GM19455 (cell line): ENCODE measurements at regions not wholly inside any gene's neighbourhood (a gene's known extent, or its start where the extent isn't known, plus 50 kb on each side); places are given as distances from the start of the nearest gene placed in this dataset.

ENCODE experiments used
- ATAC-seq: cut with Tn5 transposase; IDR thresholded peaks from one replicate; pipeline ENCODE4 v1.9.1; 2021; ENCODE audit not compliant: unreplicated experiment

DNA sequence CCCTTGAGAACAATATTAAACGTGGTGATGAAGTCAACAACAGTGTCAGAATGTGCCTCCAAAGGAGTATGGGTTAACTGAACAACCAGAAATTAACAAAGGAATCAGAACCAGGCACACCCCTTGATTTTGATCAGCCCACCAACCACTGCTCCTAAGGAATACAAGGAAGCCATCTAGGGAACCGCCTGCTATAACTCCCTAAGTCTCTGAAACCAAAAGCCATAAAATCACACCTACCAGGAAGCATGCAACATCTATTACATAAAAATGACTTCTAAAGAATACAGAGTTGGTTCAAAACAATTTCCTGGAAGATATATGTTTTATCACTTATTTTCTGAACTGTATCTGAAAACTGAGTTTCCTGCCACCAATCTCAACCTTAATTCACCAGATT, 360.0 kb downstream of the EPHA4 start:
- ATAC-seq = no peak

DNA sequence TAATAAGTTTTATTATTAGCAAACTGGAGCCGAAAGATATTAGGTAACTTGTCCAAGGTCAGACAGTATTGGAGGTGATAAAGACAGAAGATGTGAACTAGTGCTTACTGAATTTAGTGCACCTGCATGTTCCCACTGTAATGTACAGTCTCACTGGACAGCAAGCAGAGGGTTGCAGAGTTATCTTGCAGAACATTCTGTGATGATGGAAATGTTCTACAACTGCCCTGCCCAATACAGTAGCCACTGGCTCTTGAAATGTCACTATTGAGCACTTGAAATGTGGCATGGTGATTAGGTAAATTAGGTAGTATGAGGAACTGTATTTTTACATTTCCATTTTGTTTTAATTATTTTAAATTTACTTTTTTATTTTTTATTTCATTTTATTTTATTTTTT, 356.6 kb downstream of the EPHA4 start:
- no peak for ATAC-seq

DNA sequence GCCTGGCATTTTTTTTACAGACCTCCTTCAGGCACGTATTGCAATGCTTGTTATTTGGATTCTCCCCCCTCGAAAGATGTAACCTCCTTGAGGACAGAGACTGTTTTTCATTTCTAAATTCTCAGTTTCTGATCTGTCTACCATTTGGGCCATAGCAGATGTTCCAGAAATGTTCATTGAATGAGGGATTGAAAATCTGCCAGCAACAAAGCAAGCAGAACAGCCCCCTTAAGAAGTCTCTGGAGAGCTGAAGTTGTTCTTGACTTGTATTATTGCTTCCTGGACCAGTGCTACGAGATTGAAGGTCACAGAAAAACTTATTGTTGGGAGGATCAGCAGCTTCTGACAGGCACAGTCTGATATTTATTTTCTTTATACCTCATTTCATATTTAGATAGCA, 355.5 kb downstream of the EPHA4 start:
- no peak for ATAC-seq

DNA sequence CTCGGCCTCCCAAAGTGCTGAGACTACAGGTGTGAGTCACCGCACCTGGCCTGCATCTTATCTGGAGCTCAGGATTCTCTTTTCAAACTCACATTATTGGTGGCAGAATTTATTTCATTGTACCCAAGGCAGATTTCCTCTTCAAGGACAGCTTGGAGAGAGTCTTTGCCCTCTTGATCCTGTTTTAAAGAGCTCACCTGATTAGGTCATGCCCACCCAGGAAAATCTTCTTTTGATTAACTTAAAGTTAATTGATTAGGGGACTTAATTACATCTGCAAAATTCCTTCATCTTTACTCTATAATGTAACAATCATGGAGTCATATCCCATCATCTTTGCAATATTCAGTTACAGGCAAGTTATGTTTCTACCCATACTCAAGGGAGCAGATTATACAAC, 346.4 kb downstream of the EPHA4 start:
- no peak for ATAC-seq

DNA sequence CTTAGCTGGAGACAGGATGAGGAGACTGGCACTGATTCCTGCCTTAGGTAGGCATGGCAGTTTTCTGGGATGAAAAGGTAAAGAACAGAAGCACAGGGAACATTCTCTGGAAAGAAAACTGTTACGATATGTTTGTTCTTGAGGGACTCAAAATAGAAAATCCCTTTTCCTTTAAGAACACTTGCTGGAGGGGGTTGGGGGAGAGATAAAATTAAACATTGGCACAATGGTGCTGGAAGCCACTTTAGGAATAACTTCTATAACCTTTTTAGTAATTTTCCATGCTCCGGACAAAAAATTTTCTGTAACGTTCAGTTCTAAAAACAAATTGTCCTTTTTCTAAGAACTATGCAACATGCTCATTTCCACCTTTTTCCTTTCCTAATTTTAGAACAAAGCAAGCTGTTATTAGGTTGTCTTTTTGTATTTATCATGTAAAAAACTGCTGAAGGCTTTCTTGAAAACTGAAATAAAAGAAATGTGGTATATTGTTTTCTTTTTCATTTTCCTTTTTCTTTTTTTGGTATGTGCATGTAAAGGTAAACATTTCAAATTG, 343.8 kb downstream of the EPHA4 start:
- no peak for ATAC-seq

DNA sequence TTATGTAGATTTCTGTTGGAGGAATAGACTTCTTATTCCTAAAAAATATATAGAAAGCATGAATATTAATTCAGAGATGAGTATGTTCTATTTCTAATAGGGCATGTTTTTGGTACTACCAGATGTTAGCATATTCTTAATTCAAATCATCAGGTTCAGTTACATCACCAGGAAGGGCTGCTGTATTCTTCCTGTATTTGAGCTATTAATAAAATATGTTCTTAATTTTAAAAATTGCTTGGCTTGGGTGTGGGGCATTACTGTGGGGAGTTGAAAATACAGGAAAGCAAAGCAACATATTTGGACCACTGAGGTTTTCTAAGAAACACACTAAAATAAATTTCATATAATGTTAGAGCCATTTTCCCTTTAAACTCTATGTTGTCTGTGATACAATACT, 343.0 kb downstream of the EPHA4 start:
- ATAC-seq = no peak

DNA sequence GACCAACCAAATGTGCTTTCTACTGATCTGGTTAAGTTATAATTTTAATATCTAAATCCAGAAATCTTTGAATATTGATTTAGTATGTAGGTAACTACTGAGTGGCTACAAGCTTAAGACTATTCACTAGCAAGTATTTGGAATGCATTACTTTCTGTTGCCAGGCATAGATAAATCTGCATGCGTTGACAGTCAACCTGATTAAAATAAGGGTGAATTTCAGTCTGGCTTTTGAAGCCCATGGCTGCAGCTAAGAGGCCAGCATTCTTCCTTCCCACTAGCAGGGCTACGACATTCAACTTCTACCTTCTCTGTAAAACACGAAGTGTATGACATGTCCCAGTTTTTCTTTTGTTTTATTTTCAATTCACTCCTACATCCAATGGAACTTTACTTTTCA, 340.6 kb downstream of the EPHA4 start:
- ATAC-seq = no peak

DNA sequence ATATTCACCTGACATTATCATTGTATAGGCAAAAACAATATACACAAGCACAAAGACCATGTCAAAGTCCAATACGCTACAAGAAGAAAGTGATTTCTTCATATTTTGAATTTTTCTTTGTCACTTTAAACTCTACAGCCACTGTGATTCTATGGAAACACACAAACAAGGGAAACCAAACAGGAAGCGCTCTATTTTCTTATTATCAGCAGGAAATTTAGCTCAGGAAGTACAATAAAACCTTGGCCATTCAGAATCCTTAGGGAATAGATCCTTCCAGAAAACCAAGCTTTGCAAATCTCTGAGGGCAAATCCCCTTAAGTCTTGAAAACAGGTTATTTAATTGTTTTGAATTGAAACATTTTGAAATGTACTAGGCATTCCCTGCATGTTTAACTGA, 336.2 kb downstream of the EPHA4 start:
- no peak for ATAC-seq

DNA sequence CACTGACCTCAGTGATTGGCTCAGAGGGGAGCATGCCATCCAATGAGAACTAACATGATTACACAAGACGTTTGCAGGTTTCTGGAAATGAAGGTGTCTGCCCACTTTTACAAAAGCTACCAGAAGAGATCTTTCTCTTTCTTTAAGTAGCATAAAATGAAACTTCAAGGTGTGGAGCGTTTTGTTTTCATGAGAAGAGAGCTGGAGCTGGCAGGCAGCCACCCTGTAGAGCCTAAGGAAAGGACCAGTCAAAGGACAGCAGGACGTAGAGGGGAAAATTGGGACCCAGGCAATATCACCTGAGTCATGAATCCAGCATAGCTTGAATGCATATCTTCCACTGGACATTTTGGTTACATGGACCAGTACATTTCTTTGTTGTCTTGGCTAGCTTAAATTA, 331.0 kb downstream of the EPHA4 start:
- ATAC-seq = no peak

DNA sequence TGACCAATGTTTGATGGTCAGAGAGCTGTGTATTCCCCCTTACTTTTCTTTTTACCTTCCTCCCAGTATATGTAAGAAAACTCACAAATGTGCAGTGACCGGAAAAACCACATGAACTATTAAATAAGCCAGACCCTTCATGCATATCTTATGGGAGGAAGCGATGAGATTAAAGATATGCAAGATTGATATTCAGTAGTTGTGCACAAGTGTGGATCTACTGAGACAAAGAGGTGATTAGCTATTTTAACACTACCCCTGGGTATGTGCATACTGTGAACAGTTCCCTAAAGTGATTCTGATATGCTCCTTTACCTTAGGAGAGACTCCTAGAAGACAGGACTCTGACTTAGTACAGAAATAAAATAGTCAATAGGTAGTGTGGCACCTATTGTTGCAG, 328.3 kb downstream of the EPHA4 start:
- ATAC-seq = no peak

DNA sequence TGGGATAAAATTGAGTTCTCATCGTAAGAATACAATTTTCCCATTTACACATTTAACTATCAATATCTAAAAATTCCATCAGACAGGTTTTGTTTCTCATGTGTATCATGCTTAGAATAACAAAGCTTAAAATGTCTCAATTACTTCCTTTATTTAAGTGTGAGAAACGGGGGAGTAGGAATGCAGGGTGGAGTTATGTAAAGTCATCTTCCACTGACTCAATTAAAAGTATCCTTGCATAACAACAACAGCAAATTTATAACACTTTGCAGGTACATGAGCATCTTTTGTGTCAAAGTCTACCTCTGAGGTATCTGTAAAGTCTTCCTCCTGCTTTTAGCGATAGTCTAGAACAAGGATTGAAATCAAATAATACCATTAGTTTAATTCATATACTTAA, 327.1 kb downstream of the EPHA4 start:
- ATAC-seq = no peak

DNA sequence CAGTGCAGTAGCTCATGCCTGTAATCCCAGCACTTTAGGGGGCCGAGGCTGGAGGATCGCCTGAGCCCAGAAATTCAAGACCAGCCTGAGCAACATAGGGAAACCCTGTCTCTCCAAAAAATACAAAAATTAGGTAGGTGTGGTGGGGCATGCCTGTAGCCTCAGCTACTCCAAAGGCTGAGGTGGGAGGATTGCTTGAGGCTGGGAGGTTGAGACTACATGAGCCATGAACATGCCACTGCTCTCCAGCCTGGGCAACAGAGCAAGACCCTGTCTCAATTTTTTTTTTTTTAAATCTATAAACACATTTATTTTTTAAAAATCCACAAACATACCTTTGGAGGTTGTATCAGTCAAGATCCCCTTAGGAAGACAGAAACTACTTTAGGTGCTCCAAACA, 326.3 kb downstream of the EPHA4 start:
- no peak for ATAC-seq

DNA sequence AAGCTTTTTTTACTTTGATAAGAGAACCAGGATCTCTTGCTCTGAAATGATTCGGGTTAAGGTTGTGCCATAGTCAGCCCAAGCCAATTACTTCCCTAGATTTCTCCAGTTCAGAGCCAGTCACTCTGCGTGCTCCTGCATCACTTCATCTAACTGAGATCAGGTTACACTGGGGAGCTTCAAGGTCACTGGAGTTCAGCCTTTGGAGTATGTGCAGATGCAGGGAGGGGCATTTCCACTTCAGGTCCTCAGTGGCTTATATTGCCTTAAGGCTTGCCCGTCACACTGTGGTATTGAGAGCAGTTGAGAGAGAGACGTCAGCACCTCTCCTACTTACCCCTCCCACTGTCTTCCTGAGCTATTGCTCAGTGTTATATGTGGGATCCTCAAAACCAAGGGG, 317.8 kb downstream of the EPHA4 start:
- no peak for ATAC-seq

DNA sequence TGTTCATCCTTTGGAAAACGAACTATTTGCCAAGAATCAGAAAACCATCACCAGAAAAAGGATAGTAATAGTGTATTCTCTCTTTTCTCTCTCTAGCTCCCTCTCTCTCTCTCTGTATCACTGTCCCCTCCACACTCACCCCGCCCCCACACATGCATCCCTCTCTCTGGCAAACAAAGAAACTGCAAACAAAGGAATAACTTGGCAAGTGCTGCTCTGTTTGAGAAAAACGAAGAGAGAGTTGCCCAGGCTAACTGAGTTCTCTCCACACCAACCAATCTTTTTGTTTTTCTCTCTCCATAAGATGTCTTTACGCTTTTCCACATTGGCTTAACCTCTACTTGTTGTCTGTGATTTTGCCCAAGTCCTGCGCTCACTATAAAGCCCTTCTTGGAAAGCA, 316.2 kb downstream of the EPHA4 start:
- ATAC-seq = no peak

DNA sequence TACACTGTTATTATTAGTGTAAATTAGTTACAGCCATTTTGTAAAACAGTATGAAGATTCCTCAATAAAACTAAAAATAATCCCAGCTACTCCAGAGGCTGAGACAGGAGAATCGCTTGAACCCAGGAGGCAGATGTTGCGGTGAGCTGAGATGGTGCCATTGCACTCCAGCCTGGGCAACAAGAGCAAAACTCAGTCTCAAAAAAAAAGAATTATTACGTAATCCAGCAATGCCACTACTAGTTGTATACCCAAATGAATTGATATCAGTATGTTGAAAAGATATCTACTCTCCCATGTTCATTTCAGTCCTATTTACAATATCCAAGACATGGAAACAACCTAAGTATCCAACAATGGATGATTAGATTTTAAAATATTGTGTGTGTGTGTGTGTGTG, 313.6 kb downstream of the EPHA4 start:
- no peak for ATAC-seq

DNA sequence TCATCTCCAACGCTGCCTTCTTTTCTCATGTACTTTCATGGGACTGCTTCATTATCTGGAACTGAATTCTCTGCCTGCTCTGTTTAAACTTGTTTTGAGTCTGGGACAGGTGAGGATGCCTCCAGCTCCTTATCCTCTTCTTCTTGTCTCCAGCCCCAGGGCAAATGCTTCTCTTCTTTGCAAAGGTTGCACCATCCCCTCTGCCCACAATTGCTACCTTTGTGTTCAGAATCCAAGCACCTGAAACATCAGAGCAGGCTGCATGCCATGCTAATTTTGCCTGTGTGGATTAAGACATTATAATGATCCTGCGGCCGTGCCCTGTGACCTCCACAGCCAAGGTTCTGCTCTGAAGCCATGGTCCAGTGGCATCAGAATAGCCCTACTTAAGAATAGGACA, 309.5 kb downstream of the EPHA4 start:
- ATAC-seq = no peak

DNA sequence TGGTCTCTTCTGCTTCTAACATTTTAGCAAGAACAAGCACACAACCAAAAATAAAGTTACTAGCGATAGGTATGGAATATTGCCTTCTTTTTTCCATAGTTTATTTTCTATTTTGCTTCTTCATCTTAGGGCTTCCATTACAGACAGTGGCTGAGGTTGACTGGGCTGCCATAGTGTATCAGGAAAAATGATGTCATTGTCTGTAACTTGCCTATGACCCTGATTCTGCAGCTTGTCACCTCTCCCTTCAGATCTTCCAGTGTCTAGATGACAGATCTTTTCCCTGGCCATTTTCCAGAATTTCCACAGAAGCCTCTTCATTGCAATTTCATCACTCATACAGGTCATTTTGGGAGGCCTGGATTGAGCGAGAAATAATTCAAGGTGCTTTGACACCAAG, 308.5 kb downstream of the EPHA4 start:
- ATAC-seq = no peak

DNA sequence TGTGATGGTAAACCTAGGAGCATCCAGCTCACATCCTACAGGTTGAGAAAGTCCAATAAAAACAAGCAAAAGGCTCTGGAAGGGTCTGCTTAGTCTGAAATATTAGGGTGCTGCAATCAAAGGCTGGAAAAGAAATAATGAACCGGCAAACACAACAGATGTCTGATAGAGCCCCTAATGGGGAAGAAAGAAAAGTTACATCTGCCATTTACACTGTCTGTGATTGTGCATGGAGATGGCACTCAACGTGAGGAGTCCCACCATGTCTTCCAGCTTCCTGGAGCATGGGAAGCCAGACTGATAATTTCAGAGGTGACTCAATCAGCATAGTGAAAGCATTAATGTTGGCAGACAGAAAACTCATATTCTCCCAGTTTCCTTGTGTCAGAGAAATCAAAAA, 307.8 kb downstream of the EPHA4 start:
- no peak for ATAC-seq

DNA sequence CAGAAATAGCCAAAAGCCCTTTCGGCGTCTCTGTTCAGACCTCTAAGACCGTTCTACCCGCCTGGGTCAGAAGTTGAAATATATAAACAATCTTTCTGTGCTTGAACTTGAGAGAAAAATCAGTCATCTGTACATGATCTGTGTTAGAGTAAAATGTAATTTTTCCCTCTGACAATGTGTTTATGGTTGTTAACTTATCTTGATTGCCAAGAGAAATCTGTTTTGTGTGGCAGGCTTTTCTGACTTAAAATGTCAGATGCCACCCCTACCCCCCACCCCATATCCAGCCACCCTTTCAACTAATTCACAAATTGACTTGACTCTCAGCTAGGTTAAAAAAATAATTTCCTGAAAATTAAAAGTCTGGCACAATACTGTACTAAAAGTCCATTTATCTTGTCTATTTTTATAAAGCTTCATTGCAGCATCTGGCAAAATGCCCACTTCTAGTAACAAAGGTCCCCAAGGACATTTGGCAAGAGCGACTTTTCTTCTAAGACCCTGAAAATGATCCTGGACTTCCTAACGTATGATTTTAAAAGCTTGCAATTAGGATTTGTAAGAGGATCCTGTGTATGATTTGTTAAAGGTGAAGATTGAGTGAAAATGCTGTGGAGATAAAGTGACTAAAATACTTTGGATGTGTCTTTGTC, 304.2 kb downstream of the EPHA4 start:
- no peak for ATAC-seq

DNA sequence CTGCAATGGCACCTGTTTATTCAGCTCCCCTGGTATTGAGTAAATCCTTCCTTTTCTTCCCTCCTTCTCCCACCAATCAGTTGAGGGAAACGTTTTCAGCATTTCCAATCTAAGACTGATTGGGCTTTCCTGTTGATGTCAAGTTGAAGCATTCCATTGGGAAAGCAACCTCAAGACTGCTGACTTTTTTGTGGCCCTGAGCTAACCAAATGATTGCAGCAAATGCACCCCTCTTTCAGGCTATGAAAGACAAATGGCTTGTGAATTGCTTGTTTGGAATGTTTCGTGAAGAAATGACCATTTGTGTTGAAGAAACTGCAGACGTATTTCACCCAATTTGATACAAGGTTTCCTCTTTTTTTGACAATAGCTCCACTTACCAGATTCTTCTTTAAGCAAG, 303.5 kb downstream of the EPHA4 start:
- ATAC-seq = no peak

DNA sequence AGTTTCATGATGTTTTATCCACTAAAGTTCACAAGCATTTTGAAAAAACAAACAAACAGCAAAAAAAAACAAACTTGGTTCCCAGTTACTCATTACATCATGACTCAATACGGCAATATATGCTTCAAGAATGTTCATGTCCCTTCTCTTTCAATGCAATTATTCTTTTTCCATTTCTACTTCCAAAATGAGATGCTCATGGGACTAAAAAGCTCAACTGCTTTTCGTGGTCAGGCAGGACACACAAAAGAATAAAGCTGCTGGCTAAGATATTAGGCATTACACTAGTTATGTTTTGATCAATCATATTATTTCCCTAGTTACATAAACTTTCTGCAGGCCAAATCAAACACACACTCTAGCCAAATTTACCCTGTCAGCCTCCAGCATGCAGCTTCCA, 301.3 kb downstream of the EPHA4 start:
- no peak for ATAC-seq

DNA sequence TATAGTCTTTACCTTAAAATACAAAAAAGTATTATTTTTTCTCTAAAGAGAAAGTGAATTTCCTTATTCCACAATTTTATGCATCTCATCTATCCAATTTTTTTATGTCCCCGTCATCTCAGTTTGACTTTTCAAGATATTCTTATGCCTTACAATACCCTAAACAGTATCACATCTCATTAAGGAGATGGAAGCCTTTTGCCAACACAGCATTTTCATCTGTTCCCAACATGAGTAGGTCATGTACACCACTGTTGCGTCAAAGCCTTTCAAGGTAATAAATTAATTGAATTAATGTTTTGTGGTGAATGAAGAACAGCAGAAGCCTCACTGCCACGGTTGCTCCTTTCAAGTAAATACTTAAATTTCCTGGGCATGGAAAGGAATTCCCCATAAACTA, 299.4 kb downstream of the EPHA4 start:
- no peak for ATAC-seq

DNA sequence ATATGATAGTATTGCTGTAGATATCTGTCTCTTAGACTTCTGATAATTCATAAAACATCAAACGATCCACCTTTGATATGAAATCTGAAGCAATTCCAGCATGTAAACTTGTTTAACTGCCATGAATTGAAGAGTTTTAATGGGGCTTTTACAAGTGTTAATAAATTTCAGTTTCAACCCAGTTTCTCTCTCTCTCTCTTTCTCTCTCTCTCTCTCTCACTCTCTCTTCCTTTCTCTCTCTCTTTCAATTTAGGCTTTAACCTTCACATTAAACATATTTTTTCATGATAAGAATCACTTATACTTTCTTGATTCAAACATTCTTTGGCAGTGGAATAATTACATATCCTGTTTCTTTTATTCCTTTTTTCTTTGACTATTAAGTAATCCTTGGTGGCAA, 296.1 kb downstream of the EPHA4 start:
- ATAC-seq = no peak
